K562 (cell line): ENCODE measurements at regions not wholly inside any gene's neighbourhood (a gene's known extent, or its start where the extent isn't known, plus 50 kb on each side); places are given as distances from the start of the nearest gene placed in this dataset.

Experiments
- ATAC-seq: fragments of 200-7000 bp; cut with Tn5 transposase; 3 replicates; pipeline ENCODE4 v1.9.1; 2020; ENCODE audit warnings: moderate library complexity
- BruUV-seq: library from RNA; stranded (reverse); fragments of 400-500 nt; replicated peaks from 2 replicates; lab custom pipeline; 2021; lab: Mats Ljungman, UMichigan
- CTCF ChIA-PET: fragments of 300-600 bp; formaldehyde crosslinking; extraction: SDS; loops from one replicate; lab custom pipeline; 2021; ENCODE audit warnings: low intra/inter-chr PET ratio; lab: Yijun Ruan, JAX
- POLR2A ChIA-PET: fragments of 300-600, 350-650 bp; sonication (Branson Sonifier 250); formaldehyde crosslinking; extraction: SDS; loops from one replicate; lab custom pipeline; 2021; ENCODE audit warnings: antibody characterized with exemption, inconsistent platforms; lab: Yijun Ruan, JAX
- DNase-seq, 4 experiments: peaks; one replicate each; pipeline versions ENCODE4 v3.0.0 to v3.0.0-alpha.2; 2011 to 2018; ENCODE audit warnings: low spot score in 3 of 4, mixed read lengths in 3 of 4; ENCODE audit errors: extremely low read depth in 1 of 4
- FAIRE-seq: peaks from 2 replicates; lab custom pipeline; 2011; peaks lifted over from hg19 to GRCh38; lab: Jason Lieb, UNC
- H2AFZ ChIP-seq: 2 replicates; pipeline ENCODE4 v1.6.0; 2011; ENCODE audit warnings: low read depth, low read length, control low read depth, inconsistent platforms
- H3K27ac ChIP-seq: fragments of 200-600 bp; 3 replicates; pipeline ENCODE4 v1.8.0; 2011; ENCODE audit warnings: low read depth, mild to moderate bottlenecking, control low read depth, inconsistent platforms, low read length, moderate library complexity, mixed read lengths; ENCODE audit errors: extremely low read depth
- H3K27me3 ChIP-seq, 2 experiments: fragments of 300-600 bp in 1 of 2; 2 replicates in 1 of 2; 3 replicates in 1 of 2; pipeline versions ENCODE4 v1.6.0 to v1.8.0; 2011; ENCODE audit warnings: inconsistent platforms in 2 of 2, low read length in 2 of 2, mild to moderate bottlenecking in 1 of 2, mixed read lengths in 1 of 2, moderate library complexity in 1 of 2; ENCODE audit not compliant: control insufficient read depth in 2 of 2, insufficient read depth in 2 of 2
- H3K36me3 ChIP-seq: fragments of 300-600 bp; 3 replicates; pipeline ENCODE4 v1.8.0; 2011; ENCODE audit warnings: mild to moderate bottlenecking, low read length, inconsistent platforms; ENCODE audit not compliant: control insufficient read depth, insufficient read depth
- H3K4me1 ChIP-seq, 2 experiments: fragments of 200-600 bp in 1 of 2; replicated peaks in 1 of 2; 2 replicates in 1 of 2; 3 replicates in 1 of 2; pipeline versions ENCODE4 v1.5.1 to v1.8.0; 2011; ENCODE audit warnings: inconsistent platforms in 2 of 2, low read length in 2 of 2, mild to moderate bottlenecking in 1 of 2, mixed read lengths in 1 of 2, moderate library complexity in 1 of 2; ENCODE audit not compliant: control insufficient read depth in 2 of 2, insufficient read depth in 2 of 2
- H3K4me2 ChIP-seq: 2 replicates; pipeline ENCODE4 v1.6.1; 2011; ENCODE audit warnings: low read length, control low read depth, inconsistent platforms, mixed read lengths; ENCODE audit not compliant: insufficient read depth
- H3K4me3 ChIP-seq: fragments of 200-600 bp; sonication (generic), shearing (Covaris generic); 2 replicates; pipeline ENCODE4 v1.5.1; 2016; ENCODE audit warnings: control low read depth, inconsistent platforms
- H3K79me2 ChIP-seq: fragments of 200-600 bp; 3 replicates; pipeline ENCODE4 v1.8.0; 2011; ENCODE audit warnings: low read length, inconsistent platforms; ENCODE audit not compliant: control insufficient read depth, insufficient read depth
- H3K9ac ChIP-seq, 2 experiments: 2 replicates each; pipeline versions ENCODE4 v1.6.0 to v1.6.1; 2011; ENCODE audit warnings: low read depth in 2 of 2, low read length in 2 of 2, control low read depth in 1 of 2, inconsistent platforms in 1 of 2, mild to moderate bottlenecking in 1 of 2, mixed read lengths in 1 of 2; ENCODE audit not compliant: insufficient read depth in 1 of 2
- H3K9me1 ChIP-seq: one replicate; pipeline ENCODE4 v1.6.0; 2011; ENCODE audit warnings: inconsistent platforms, mild to moderate bottlenecking, low read length, moderate library complexity; ENCODE audit not compliant: control insufficient read depth, insufficient read depth
- H3K9me3 ChIP-seq: replicated peaks from 2 replicates; pipeline ENCODE4 v1.5.1; 2011; ENCODE audit warnings: low read depth, low read length, inconsistent platforms; ENCODE audit not compliant: control insufficient read depth, insufficient read depth
- H4K20me1 ChIP-seq: replicated peaks from 2 replicates; pipeline ENCODE4 v1.6.1; 2011; ENCODE audit warnings: low read length, inconsistent platforms, mixed read lengths; ENCODE audit not compliant: control insufficient read depth, insufficient read depth
- CCNT2 ChIP-seq: IDR thresholded peaks from 2 replicates; pipeline ENCODE4 v1.6.1; 2011; ENCODE audit warnings: borderline replicate concordance, low read depth, mild to moderate bottlenecking, moderate library complexity, mixed read lengths, low read length; ENCODE audit not compliant: insufficient read length; ENCODE audit errors: extremely low read depth
- CTCFL ChIP-seq: IDR thresholded peaks from 2 replicates; pipeline ENCODE4 v1.6.1; 2011; ENCODE audit warnings: borderline replicate concordance, low read depth, mild to moderate bottlenecking, moderate library complexity, low read length; ENCODE audit not compliant: insufficient read depth, poor library complexity, severe bottlenecking
- HMG20B ChIP-seq: fragments of 250-450 bp; sonication (Bioruptor Pico); IDR thresholded peaks from 2 replicates; pipeline ENCODE4 v1.5.0; 2021; ENCODE audit warnings: mild to moderate bottlenecking
- KLF13 ChIP-seq: fragments of 450-650 bp; IDR thresholded peaks from 2 replicates; pipeline ENCODE4 v1.6.1; 2016; ENCODE audit warnings: missing genetic modification characterization, low read depth, mild to moderate bottlenecking, missing compliant biosample characterization, moderate library complexity, borderline replicate concordance
- MAFG ChIP-seq: fragments of 450-650 bp; conservative IDR thresholded peaks from 2 replicates; pipeline ENCODE4 v1.6.1; 2016; ENCODE audit warnings: missing genetic modification characterization, missing compliant biosample characterization
- MCM7 ChIP-seq, 2 experiments: fragments of 450-650 bp; IDR thresholded peaks; 2 replicates each; pipeline ENCODE4 v1.6.1; 2016 to 2018
- POLR3A ChIP-seq: IDR thresholded peaks from 2 replicates; pipeline ENCODE4 v1.6.1; 2011; ENCODE audit warnings: borderline replicate concordance, mild to moderate bottlenecking, moderate library complexity; ENCODE audit not compliant: insufficient read length, insufficient read depth; ENCODE audit errors: extremely low read depth
- PTTG1 ChIP-seq: fragments of 450-650 bp; IDR thresholded peaks from 2 replicates; pipeline ENCODE4 v1.6.1; 2016; ENCODE audit warnings: low read depth, mild to moderate bottlenecking, missing genetic modification characterization, missing compliant biosample characterization
- SMARCC2 ChIP-seq: fragments of 450-650 bp; IDR thresholded peaks from 2 replicates; pipeline ENCODE4 v1.6.1; 2017; ENCODE audit warnings: antibody characterized with exemption, moderate library complexity, mild to moderate bottlenecking, low read depth
- STAT5A ChIP-seq: IDR thresholded peaks from 2 replicates; pipeline ENCODE4 v1.6.1; 2012; ENCODE audit warnings: low read length, inconsistent platforms, borderline replicate concordance
- ZBTB17 ChIP-seq: fragments of 450-650 bp; formaldehyde crosslinking; IDR thresholded peaks from 2 replicates; pipeline ENCODE4 v1.4.0; 2020; ENCODE audit warnings: mild to moderate bottlenecking
- ZNF232 ChIP-seq: sonication (generic); formaldehyde crosslinking; IDR thresholded peaks from 2 replicates; pipeline ENCODE4 v1.8.0; 2022; ENCODE audit warnings: mild to moderate bottlenecking, missing genetic modification reagents
- ZNF253 ChIP-seq: fragments of 250-450 bp; sonication (Bioruptor Pico); conservative IDR thresholded peaks from 2 replicates; pipeline ENCODE4 v1.6.1; 2021; ENCODE audit warnings: mild to moderate bottlenecking
- ZNF274 ChIP-seq: IDR thresholded peaks from 2 replicates; pipeline ENCODE4 v1.6.1; 2011; ENCODE audit warnings: low read depth, mild to moderate bottlenecking, low read length, moderate library complexity, borderline replicate concordance
- ZNF518B ChIP-seq: fragments of 250-450 bp; sonication (Bioruptor Pico); IDR thresholded peaks from 2 replicates; pipeline ENCODE4 v1.5.0; 2021; ENCODE audit warnings: mild to moderate bottlenecking, moderate library complexity
- whole genome bisulfite sequencing: fragments of 100-300 bp; shearing (Covaris generic); methylation state at CpG from one replicate; pipeline ENCODE4 v1.1.6; 2016; ENCODE audit warnings: low coverage, mixed read lengths; ENCODE audit not compliant: insufficient coverage; ENCODE audit errors: missing lambda C conversion rate; 5-methylcytosine and 5-hydroxymethylcytosine counted together
- in situ Hi-C: fragments of 300-500 bp; cut with MboI; formaldehyde crosslinking; loops from 4 replicates; pipeline ENCODE4 v1.15.0; 2018; ENCODE audit warnings: inconsistent platforms, mixed read lengths
- intact Hi-C: fragments of 100-400 bp; cut with micrococcal nuclease; formaldehyde crosslinking; loops from 2 replicates; pipeline ENCODE4 v1.14.2; 2022

- TF ChIP-seq ZNF518B (CRISPR knock-in tag) = no peak
- TF ChIP-seq CCNT2 = no peak
- TF ChIP-seq MAFG (tag) = no peak
- no peak for TF ChIP-seq KLF13 (tag)
- TF ChIP-seq POLR3A = no peak
Measured at GRCh38 chr5:125926172-125926571, 497.0 kb upstream of the GRAMD2B start (continued).

GRCh38 chr5:125928663-125929062, 494.5 kb upstream of the GRAMD2B start:
- Histone ChIP-seq H4K20me1 (no peaks in the 10 kb centered on the region), H3K9me1 (no peaks in the 10 kb centered on the region), H3K27me3 (no peaks in the 10 kb centered on the region), H3K9ac (no peak overlapping the region), H3K9me3 (no peaks in the 10 kb centered on the region; the same call in 1 of the 2 replicates), H2AFZ (no peak overlapping the region), H3K36me3 (no peaks in the 10 kb centered on the region), H3K27ac (no peak overlapping the region), H3K4me1 (no peaks in the 10 kb centered on the region), H3K79me2 (no peaks in the 10 kb centered on the region), H3K4me2 (no peak overlapping the region), H3K4me3 (no peak overlapping the region)
- ChIA-PET CTCF (no interaction called here), POLR2A (no interaction called here)
- intact Hi-C loops = no loop called here
- DNase-seq (no peak), ATAC-seq (no peak), FAIRE-seq (no peak)
- in situ Hi-C loops = no loop called here
- WGBS = 0% methylated on average over 6 of the region's 6 CpGs
- no TSS peak for BruUV-seq
- TF ChIP-seq CTCFL (no peak), MAFG (tag) (no peak), SMARCC2 (no peak), PTTG1 (tag) (no peak), ZBTB17 (CRISPR knock-in tag) (no peak), MCM7 (IDR thresholded peaks at IDR 0.05) (no peak), ZNF232 (CRISPR knock-in tag) (no peak), STAT5A (no peak), ZNF253 (no peak), ZNF274 (no peak), HMG20B (CRISPR knock-in tag) (no peak)
